RWPE2 (cell line): ENCODE measurements at regions not wholly inside any gene's neighbourhood (a gene's known extent, or its start where the extent isn't known, plus 50 kb on each side); places are given as distances from the start of the nearest gene placed in this dataset.

Experiments
- ATAC-seq: fragments of 200-7000 bp; cut with Tn5 transposase; 3 replicates; pipeline ENCODE4 v1.9.1; 2021; ENCODE audit warnings: low read depth
- DNase-seq: peaks from one replicate; pipeline ENCODE4 v3.0.0-alpha.2; 2020; ENCODE audit warnings: low spot score
- H3K27ac ChIP-seq: fragments of 450-650 bp; 2 replicates; pipeline ENCODE4 v1.5.1; 2017; ENCODE audit warnings: mild to moderate bottlenecking; ENCODE audit not compliant: poor library complexity, severe bottlenecking
- H3K27me3 ChIP-seq: fragments of 250-450 bp; sonication (Bioruptor Pico); 2 replicates; pipeline ENCODE4 v1.5.1; 2021; ENCODE audit warnings: mild to moderate bottlenecking, moderate library complexity; ENCODE audit not compliant: insufficient read depth, poor library complexity, severe bottlenecking
- H3K36me3 ChIP-seq: fragments of 250-450 bp; sonication (Bioruptor Pico); 2 replicates; pipeline ENCODE4 v1.5.1; 2020; ENCODE audit warnings: low read depth, mild to moderate bottlenecking, moderate library complexity
- H3K4me1 ChIP-seq: fragments of 250-450 bp; sonication (Bioruptor Pico); 2 replicates; pipeline ENCODE4 v1.5.1; 2021; ENCODE audit warnings: mild to moderate bottlenecking, moderate library complexity; ENCODE audit not compliant: insufficient read depth, poor library complexity, severe bottlenecking
- H3K4me3 ChIP-seq: fragments of 250-450 bp; sonication (Bioruptor Pico); 2 replicates; pipeline ENCODE4 v1.5.1; 2021; ENCODE audit warnings: mild to moderate bottlenecking, moderate library complexity; ENCODE audit not compliant: severe bottlenecking
- H3K9me3 ChIP-seq: fragments of 250-450 bp; sonication (Bioruptor Pico); 2 replicates; pipeline ENCODE4 v1.5.1; 2021; ENCODE audit warnings: mild to moderate bottlenecking, moderate library complexity; ENCODE audit not compliant: severe bottlenecking
- TF ChIP-seq, protein P1 (sequence below): fragments of 450-650 bp; IDR thresholded peaks from one replicate; pipeline ENCODE4 v1.5.1; 2017; ENCODE audit warnings: mild to moderate bottlenecking, moderate library complexity; ENCODE audit not compliant: poor library complexity, severe bottlenecking

- ATAC-seq (no peak), DNase-seq (no peak)
- Histone ChIP-seq H3K9me3 (peaks cover 4% of the 10 kb centered on the region), H3K27ac (no peak overlapping the region), H3K4me1 (no peaks in the 10 kb centered on the region), H3K4me3 (no peak overlapping the region), H3K36me3 (no peaks in the 10 kb centered on the region), H3K27me3 (no peaks in the 10 kb centered on the region)
- TF ChIP-seq, protein P1, sequence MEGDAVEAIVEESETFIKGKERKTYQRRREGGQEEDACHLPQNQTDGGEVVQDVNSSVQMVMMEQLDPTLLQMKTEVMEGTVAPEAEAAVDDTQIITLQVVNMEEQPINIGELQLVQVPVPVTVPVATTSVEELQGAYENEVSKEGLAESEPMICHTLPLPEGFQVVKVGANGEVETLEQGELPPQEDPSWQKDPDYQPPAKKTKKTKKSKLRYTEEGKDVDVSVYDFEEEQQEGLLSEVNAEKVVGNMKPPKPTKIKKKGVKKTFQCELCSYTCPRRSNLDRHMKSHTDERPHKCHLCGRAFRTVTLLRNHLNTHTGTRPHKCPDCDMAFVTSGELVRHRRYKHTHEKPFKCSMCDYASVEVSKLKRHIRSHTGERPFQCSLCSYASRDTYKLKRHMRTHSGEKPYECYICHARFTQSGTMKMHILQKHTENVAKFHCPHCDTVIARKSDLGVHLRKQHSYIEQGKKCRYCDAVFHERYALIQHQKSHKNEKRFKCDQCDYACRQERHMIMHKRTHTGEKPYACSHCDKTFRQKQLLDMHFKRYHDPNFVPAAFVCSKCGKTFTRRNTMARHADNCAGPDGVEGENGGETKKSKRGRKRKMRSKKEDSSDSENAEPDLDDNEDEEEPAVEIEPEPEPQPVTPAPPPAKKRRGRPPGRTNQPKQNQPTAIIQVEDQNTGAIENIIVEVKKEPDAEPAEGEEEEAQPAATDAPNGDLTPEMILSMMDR = no peak
These were observed 451.2 kb upstream of the DCN start for GRCh38 chr12:91633734-91634357.

- Histone ChIP-seq H3K9me3 (peaks cover 4% of the 10 kb centered on the region), H3K27ac (no peak overlapping the region), H3K4me1 (no peaks in the 10 kb centered on the region), H3K27me3 (no peaks in the 10 kb centered on the region), H3K4me3 (no peak overlapping the region), H3K36me3 (no peaks in the 10 kb centered on the region)
- no peak for ATAC-seq
- no peak for DNase-seq
- TF ChIP-seq, protein P1 = no peak
These were observed 450.6 kb upstream of the DCN start for GRCh38 chr12:91633206-91633605.

GRCh38 chr12:91632042-91632786, 449.6 kb upstream of the DCN start:
- TF ChIP-seq, protein P1 = no peak
- Histone ChIP-seq H3K36me3 (no peaks in the 10 kb centered on the region), H3K4me1 (no peaks in the 10 kb centered on the region), H3K27ac (no peak overlapping the region), H3K4me3 (no peak overlapping the region), H3K9me3 (no peaks in the 10 kb centered on the region), H3K27me3 (no peaks in the 10 kb centered on the region)
- DNase-seq = no peak
- no peak for ATAC-seq

DNA sequence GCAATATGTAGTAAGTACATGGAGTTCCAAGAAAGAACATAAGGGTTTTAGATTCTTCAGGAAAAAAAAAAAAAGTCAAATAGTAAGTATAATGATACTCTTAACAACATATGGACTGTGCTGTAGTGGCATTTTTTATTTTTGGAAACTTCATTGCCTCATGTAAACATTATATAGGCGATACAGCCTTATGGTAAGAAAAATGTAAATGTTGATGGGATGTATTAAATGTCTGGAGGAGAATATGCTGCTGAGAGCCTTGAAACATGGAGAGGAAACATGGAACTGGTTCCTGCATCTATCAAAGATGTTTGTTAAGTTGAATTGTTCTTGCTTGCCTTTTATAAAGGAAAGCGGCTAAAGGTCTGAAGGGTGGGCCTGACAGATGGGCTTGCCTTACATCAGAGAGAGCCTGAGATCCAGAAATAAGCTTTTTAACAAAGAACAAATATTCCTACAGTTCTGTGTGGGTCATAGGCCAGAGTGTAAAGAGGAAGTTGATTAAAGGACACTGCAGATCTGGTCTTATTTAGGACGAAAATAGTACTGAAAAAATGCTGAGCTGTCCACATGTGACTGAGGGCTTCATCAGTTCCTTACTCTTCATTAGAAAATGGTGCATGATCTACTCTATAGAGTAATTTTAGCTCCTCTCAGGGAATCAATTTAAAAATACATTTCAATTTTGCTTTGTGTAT, 448.1 kb upstream of the DCN start:
- TF ChIP-seq, protein P1 = no peak
- ATAC-seq = no peak
- H3K27me3 ChIP-seq = no peaks in the 10 kb centered on the region
- no peak for DNase-seq
- no peak overlapping the region for H3K4me3 ChIP-seq
- no peaks in the 10 kb centered on the region for H3K36me3 ChIP-seq
- no peak overlapping the region for H3K27ac ChIP-seq
- no peaks in the 10 kb centered on the region for H3K9me3 ChIP-seq
- no peaks in the 10 kb centered on the region for H3K4me1 ChIP-seq

DNA sequence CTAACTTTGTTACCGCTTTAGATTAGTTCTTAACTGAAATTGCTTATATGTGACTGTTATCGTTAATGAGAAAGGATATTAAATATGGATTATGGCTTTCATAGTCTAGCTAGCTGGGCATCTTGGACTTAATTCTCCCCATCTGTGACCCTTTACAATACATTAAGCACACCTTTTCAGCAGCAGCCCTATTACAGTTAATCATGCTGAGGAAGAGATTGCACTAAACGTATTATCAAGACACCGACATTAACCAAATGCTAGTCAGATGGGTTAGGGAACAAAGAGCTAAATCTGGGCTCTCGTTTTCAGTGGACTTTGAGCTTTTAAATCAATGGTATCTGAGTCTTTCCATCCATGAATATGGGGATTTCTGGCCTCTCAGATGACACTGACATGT, 447.5 kb upstream of the DCN start:
- DNase-seq (no peak), ATAC-seq (no peak)
- H3K4me3 ChIP-seq = no peak overlapping the region
- H3K4me1 ChIP-seq = no peaks in the 10 kb centered on the region
- H3K9me3 ChIP-seq = no peaks in the 10 kb centered on the region
- H3K36me3 ChIP-seq = no peaks in the 10 kb centered on the region
- H3K27ac ChIP-seq = no peak overlapping the region
- H3K27me3 ChIP-seq = no peaks in the 10 kb centered on the region
- TF ChIP-seq, protein P1 = no peak
